H9 (cell line): ENCODE measurements at regions not wholly inside any gene's neighbourhood (a gene's known extent, or its start where the extent isn't known, plus 50 kb on each side); places are given as distances from the start of the nearest gene placed in this dataset.

Experiments used
- DNase-seq: peaks from one replicate; pipeline ENCODE4 v3.0.0-alpha.2; 2017
- H2AFZ ChIP-seq: one replicate; pipeline ENCODE4 v1.6.1; 2013; ENCODE audit warnings: mild to moderate bottlenecking, low read length, control low read depth, moderate library complexity
- H2AK5ac ChIP-seq: 2 replicates; pipeline ENCODE4 v1.6.1; 2013; ENCODE audit warnings: low read length, control low read depth, mixed read lengths; ENCODE audit not compliant: insufficient read length
- H2BK120ac ChIP-seq: one replicate; pipeline ENCODE4 v1.6.1; 2013; ENCODE audit warnings: low read depth, mild to moderate bottlenecking, low read length, control low read depth, inconsistent platforms; ENCODE audit not compliant: poor library complexity, severe bottlenecking
- H2BK12ac ChIP-seq: 2 replicates; pipeline ENCODE4 v1.6.1; 2013; ENCODE audit warnings: low read length, control low read depth, mixed read lengths, low read depth; ENCODE audit not compliant: insufficient read length
- H2BK15ac ChIP-seq: 2 replicates; pipeline ENCODE4 v1.6.1; 2013; ENCODE audit warnings: low read depth, low read length, control low read depth
- H2BK20ac ChIP-seq: one replicate; pipeline ENCODE4 v1.6.1; 2013; ENCODE audit warnings: low read depth, mild to moderate bottlenecking, low read length, control low read depth, inconsistent platforms; ENCODE audit not compliant: poor library complexity, severe bottlenecking
- H2BK5ac ChIP-seq: 2 replicates; pipeline ENCODE4 v1.6.1; 2013; ENCODE audit warnings: low read length, control low read depth, mixed read lengths; ENCODE audit not compliant: insufficient read length
- H3K14ac ChIP-seq: 2 replicates; pipeline ENCODE4 v1.6.1; 2013; ENCODE audit warnings: low read length, control low read depth; ENCODE audit not compliant: insufficient read depth
- H3K18ac ChIP-seq: 2 replicates; pipeline ENCODE4 v1.6.1; 2013; ENCODE audit warnings: low read depth, mild to moderate bottlenecking, mixed read lengths, low read length, control low read depth; ENCODE audit not compliant: insufficient read length
- H3K23ac ChIP-seq: 2 replicates; pipeline ENCODE4 v1.6.1; 2013; ENCODE audit warnings: low read length, control low read depth, mixed read lengths, low read depth; ENCODE audit not compliant: insufficient read length
- H3K23me2 ChIP-seq: 2 replicates; pipeline ENCODE4 v1.6.1; 2013; ENCODE audit warnings: low read depth, mild to moderate bottlenecking, mixed read lengths, low read length, control low read depth; ENCODE audit not compliant: insufficient read length, poor library complexity, severe bottlenecking
- H3K27ac ChIP-seq: 2 replicates; pipeline ENCODE4 v1.5.1; 2013; ENCODE audit warnings: low read length, control low read depth, mixed read lengths, low read depth; ENCODE audit not compliant: insufficient read length
- H3K27me3 ChIP-seq: 2 replicates; pipeline ENCODE4 v1.6.1; 2013; ENCODE audit warnings: low read length, control low read depth, inconsistent platforms; ENCODE audit not compliant: insufficient read depth
- H3K4ac ChIP-seq: 2 replicates; pipeline ENCODE4 v1.6.1; 2013; ENCODE audit warnings: low read depth, mild to moderate bottlenecking, control low read depth, inconsistent platforms, low read length, moderate library complexity
- H3K4me1 ChIP-seq: 2 replicates; pipeline ENCODE4 v1.6.1; 2013; ENCODE audit warnings: low read length, control low read depth, inconsistent platforms; ENCODE audit not compliant: insufficient read depth
- H3K4me2 ChIP-seq: 2 replicates; pipeline ENCODE4 v1.6.1; 2013; ENCODE audit warnings: low read length, control low read depth, mixed read lengths; ENCODE audit not compliant: insufficient read length, insufficient read depth
- H3K56ac ChIP-seq: 2 replicates; pipeline ENCODE4 v1.6.1; 2013; ENCODE audit warnings: low read depth, mild to moderate bottlenecking, mixed read lengths, low read length, control low read depth; ENCODE audit not compliant: insufficient read length
- H3K79me1 ChIP-seq: 2 replicates; pipeline ENCODE4 v1.6.1; 2013; ENCODE audit warnings: low read depth, mild to moderate bottlenecking, moderate library complexity, low read length, control low read depth, inconsistent platforms; ENCODE audit not compliant: insufficient read depth, poor library complexity, severe bottlenecking
- H3K79me2 ChIP-seq: 2 replicates; pipeline ENCODE4 v1.6.1; 2013; ENCODE audit warnings: low read length, control low read depth, inconsistent platforms; ENCODE audit not compliant: insufficient read depth
- H3K9ac ChIP-seq: 2 replicates; pipeline ENCODE4 v1.6.1; 2013; ENCODE audit warnings: low read length, control low read depth, mixed read lengths; ENCODE audit not compliant: insufficient read length; ENCODE audit errors: extremely low read depth
- H3K9me3 ChIP-seq: one replicate; pipeline ENCODE4 v1.6.1; 2013; ENCODE audit warnings: low read depth, low read length, inconsistent platforms; ENCODE audit not compliant: control insufficient read depth
- H3T11ph ChIP-seq: one replicate; pipeline ENCODE4 v1.6.1; 2013; ENCODE audit warnings: mild to moderate bottlenecking, low read length, control low read depth, inconsistent platforms
- H4K20me1 ChIP-seq: one replicate; pipeline ENCODE4 v1.6.1; 2013; ENCODE audit not compliant: control insufficient read depth, insufficient read length, insufficient read depth
- H4K5ac ChIP-seq: 2 replicates; pipeline ENCODE4 v1.6.1; 2013; ENCODE audit warnings: low read depth, mild to moderate bottlenecking, mixed read lengths, low read length, control low read depth; ENCODE audit not compliant: insufficient read length
- H4K8ac ChIP-seq: replicated peaks from 2 replicates; pipeline ENCODE4 v1.6.1; 2013; ENCODE audit warnings: low read length, control low read depth, mixed read lengths, low read depth; ENCODE audit not compliant: insufficient read length
- H4K91ac ChIP-seq: 2 replicates; pipeline ENCODE4 v1.6.1; 2013; ENCODE audit warnings: low read depth, mild to moderate bottlenecking, moderate library complexity, mixed read lengths, low read length, control low read depth; ENCODE audit not compliant: insufficient read length
- H3K27ac Mint-ChIP-seq, 3 experiments: 2 replicates in 2 of 3; 3 replicates in 1 of 3; pipeline ENCODE4 v1.8.0; 2020 to 2021; ENCODE audit warnings: mixed read lengths in 3 of 3, mild to moderate bottlenecking in 1 of 3, moderate library complexity in 1 of 3
- H3K27me3 Mint-ChIP-seq: 2 replicates; pipeline ENCODE4 v1.8.0; 2021; ENCODE audit warnings: low read depth, mild to moderate bottlenecking, moderate library complexity, mixed read lengths
- H3K36me3 Mint-ChIP-seq, 3 experiments: 2 replicates in 2 of 3; 3 replicates in 1 of 3; pipeline ENCODE4 v1.8.0; 2020 to 2021; ENCODE audit warnings: low read depth in 3 of 3, mixed read lengths in 3 of 3; ENCODE audit not compliant: insufficient read depth in 1 of 3
- H3K4me1 Mint-ChIP-seq, 2 experiments: 2 replicates each; pipeline ENCODE4 v1.8.0; 2020; ENCODE audit warnings: mixed read lengths in 2 of 2
- H3K4me3 Mint-ChIP-seq, 2 experiments: 2 replicates in 1 of 2; 3 replicates in 1 of 2; pipeline ENCODE4 v1.8.0; 2020 to 2021; ENCODE audit warnings: mild to moderate bottlenecking in 2 of 2, mixed read lengths in 2 of 2, moderate library complexity in 1 of 2
- H3K9me3 Mint-ChIP-seq, 2 experiments: 2 replicates in 1 of 2; 3 replicates in 1 of 2; pipeline ENCODE4 v1.8.0; 2020; ENCODE audit warnings: mild to moderate bottlenecking in 2 of 2, mixed read lengths in 2 of 2, moderate library complexity in 1 of 2
- CTCF ChIP-seq: fragments of 200-600 bp; sonication (generic); conservative IDR thresholded peaks from 3 replicates; pipeline ENCODE4 v1.8.0; 2021; ENCODE audit warnings: antibody characterized with exemption, mild to moderate bottlenecking
- whole genome bisulfite sequencing: extraction: QIAGEN DNeasy Blood & Tissue Kit; methylation state at CpG from one replicate; pipeline ENCODE4 v1.1.7; 2013; ENCODE audit warnings: missing lambda C conversion rate, low lambda C conversion rate, mixed read lengths; ENCODE audit not compliant: insufficient read length; ENCODE audit errors: extremely low coverage; 5-methylcytosine and 5-hydroxymethylcytosine counted together

- Histone ChIP-seq H2BK20ac (no peak overlapping the region), H3K18ac (no peak overlapping the region), H3K56ac (no peak overlapping the region), H3K9me3 (peaks cover 9% of the 10 kb centered on the region), H4K8ac (no peak overlapping the region), H2BK5ac (no peak overlapping the region), H3K9ac (no peak overlapping the region), H4K5ac (no peak overlapping the region), H3K23me2 (no peaks in the 10 kb centered on the region), H3K79me2 (no peaks in the 10 kb centered on the region), H2AFZ (no peak overlapping the region), H3K4me2 (no peak overlapping the region), H2AK5ac (no peak overlapping the region), H3T11ph (no peak overlapping the region), H4K91ac (no peak overlapping the region), H2BK15ac (no peak overlapping the region), H2BK12ac (no peak overlapping the region), H2BK120ac (no peak overlapping the region), H3K4ac (no peak overlapping the region), H3K14ac (no peak overlapping the region), H4K20me1 (no peaks in the 10 kb centered on the region), H3K4me1 (no peaks in the 10 kb centered on the region), H3K23ac (no peak overlapping the region), H3K27ac (no peak overlapping the region), H3K79me1 (no peaks in the 10 kb centered on the region), H3K27me3 (no peaks in the 10 kb centered on the region)
- no CpG with 5 or more reads among the region's 4 CpGs for WGBS
- H3K4me3 Mint-ChIP-seq = no peak overlapping the region
- no peak overlapping the region for H3K27ac Mint-ChIP-seq
- H3K27me3 Mint-ChIP-seq = peaks cover 9% of the 10 kb centered on the region
- peaks cover 20 to 30% of the 10 kb centered on the region in 2 experiments for H3K9me3 Mint-ChIP-seq
- H3K4me1 Mint-ChIP-seq = no peaks in the 10 kb centered on the region
- H3K36me3 Mint-ChIP-seq = peaks cover 10 to 19% (median 15%) of the 10 kb centered on the region in 3 experiments; a peak in 6 of 7 replicates
- DNase-seq = no peak
- no peak for TF ChIP-seq CTCF
Observed at GRCh38 chr7:69090936-69091335, 507.3 kb upstream of the AUTS2 start.
